SK-N-MC (cell line): ENCODE measurements at regions not wholly inside any gene's neighbourhood (a gene's known extent, or its start where the extent isn't known, plus 50 kb on each side); places are given as distances from the start of the nearest gene placed in this dataset.

Experiments used
- EZH2 ChIP-seq: fragments of 200-600 bp; sonication (generic); IDR thresholded peaks from one replicate; pipeline ENCODE4 v1.6.1; 2017; ENCODE audit warnings: antibody characterized with exemption
- FOXP2 ChIP-seq: optimal IDR thresholded peaks from 2 replicates; pipeline ENCODE3; 2011; ENCODE audit warnings: mild to moderate bottlenecking, moderate library complexity; ENCODE audit not compliant: insufficient read depth; ENCODE audit errors: extremely low read length, control extremely low read depth
- POLR2AphosphoS5 ChIP-seq: IDR thresholded peaks from 2 replicates; pipeline ENCODE4 v1.6.1; 2012; ENCODE audit warnings: mild to moderate bottlenecking, low read depth, low read length, borderline replicate concordance

GRCh38 chr15:45891766-45892165 lies 256.9 kb downstream of the SQOR start:
- TF ChIP-seq POLR2AphosphoS5 (no peak), EZH2 (no peak), FOXP2 (no peak)
